Liver (tissue), 3 donors: ENCODE measurements at regions not wholly inside any gene's neighbourhood (a gene's known extent, or its start where the extent isn't known, plus 50 kb on each side); places are given as distances from the start of the nearest gene placed in this dataset.

Experiments
- RAD21 ChIP-seq, 2 donors: IDR thresholded peaks; 2 replicates each; pipeline ENCODE4 v1.6.1; 2016; ENCODE audit warnings: antibody characterized with exemption in 2 of 2, mild to moderate bottlenecking in 2 of 2
- TAF1 ChIP-seq: conservative IDR thresholded peaks from 2 replicates; pipeline ENCODE4 v1.6.1; 2016; ENCODE audit warnings: antibody characterized with exemption, mild to moderate bottlenecking
- TF ChIP-seq, protein P1 (sequence below): fragments of 150-350 bp; IDR thresholded peaks from 2 replicates; pipeline ENCODE4 v1.5.1; 2017; ENCODE audit warnings: improper control_type of control experiment, low read depth, low read length; ENCODE audit not compliant: missing input control
- donor health status: healthy.
- donor health status: healthy.

DNA sequence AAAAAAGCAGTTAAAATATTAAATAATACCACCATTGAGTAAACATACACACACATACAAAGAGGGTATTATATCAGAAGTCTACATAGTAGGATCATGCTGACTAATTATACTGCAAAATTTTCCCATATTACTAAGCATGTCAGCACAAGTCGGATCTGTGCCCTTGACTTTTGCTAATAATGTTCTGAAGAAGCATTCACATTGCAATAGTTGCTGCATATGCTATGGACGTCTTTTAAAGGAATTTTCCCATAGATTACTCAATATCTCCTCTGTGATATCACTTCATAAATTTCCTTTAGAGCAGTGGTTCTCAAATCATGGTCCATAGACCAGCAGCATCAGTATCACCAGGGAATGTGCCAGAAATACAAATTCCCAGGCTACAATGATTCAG, 110.9 kb upstream of the NUDT7 start:
- TF ChIP-seq RAD21 (IDR thresholded peaks at IDR 0.05) = no peak
- TF ChIP-seq, protein P1, sequence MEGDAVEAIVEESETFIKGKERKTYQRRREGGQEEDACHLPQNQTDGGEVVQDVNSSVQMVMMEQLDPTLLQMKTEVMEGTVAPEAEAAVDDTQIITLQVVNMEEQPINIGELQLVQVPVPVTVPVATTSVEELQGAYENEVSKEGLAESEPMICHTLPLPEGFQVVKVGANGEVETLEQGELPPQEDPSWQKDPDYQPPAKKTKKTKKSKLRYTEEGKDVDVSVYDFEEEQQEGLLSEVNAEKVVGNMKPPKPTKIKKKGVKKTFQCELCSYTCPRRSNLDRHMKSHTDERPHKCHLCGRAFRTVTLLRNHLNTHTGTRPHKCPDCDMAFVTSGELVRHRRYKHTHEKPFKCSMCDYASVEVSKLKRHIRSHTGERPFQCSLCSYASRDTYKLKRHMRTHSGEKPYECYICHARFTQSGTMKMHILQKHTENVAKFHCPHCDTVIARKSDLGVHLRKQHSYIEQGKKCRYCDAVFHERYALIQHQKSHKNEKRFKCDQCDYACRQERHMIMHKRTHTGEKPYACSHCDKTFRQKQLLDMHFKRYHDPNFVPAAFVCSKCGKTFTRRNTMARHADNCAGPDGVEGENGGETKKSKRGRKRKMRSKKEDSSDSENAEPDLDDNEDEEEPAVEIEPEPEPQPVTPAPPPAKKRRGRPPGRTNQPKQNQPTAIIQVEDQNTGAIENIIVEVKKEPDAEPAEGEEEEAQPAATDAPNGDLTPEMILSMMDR = no peak
- TF ChIP-seq TAF1 = no peak
